Astrocyte (in vitro differentiated cells and primary cell): ENCODE measurements at regions not wholly inside any gene's neighbourhood (a gene's known extent, or its start where the extent isn't known, plus 50 kb on each side); places are given as distances from the start of the nearest gene placed in this dataset.

Experiments
- DNase-seq: peaks from one replicate; pipeline ENCODE4 v3.0.0-alpha.2; 2010; ENCODE audit warnings: low read depth
- FAIRE-seq: peaks from 2 replicates; lab custom pipeline; 2011; peaks lifted over from hg19 to GRCh38; lab: Jason Lieb, UNC
- H2AFZ ChIP-seq: 2 replicates; pipeline ENCODE4 v1.6.0; 2012; ENCODE audit warnings: low read depth, low read length, inconsistent platforms
- H3K27ac ChIP-seq: 2 replicates; pipeline ENCODE4 v1.5.1; 2011; ENCODE audit warnings: low read depth, low read length, inconsistent platforms
- H3K27me3 ChIP-seq: 2 replicates; pipeline ENCODE4 v1.6.0; 2011; ENCODE audit warnings: low read length, inconsistent platforms; ENCODE audit not compliant: insufficient read depth
- H3K36me3 ChIP-seq: 2 replicates; pipeline ENCODE4 v1.5.1; 2011; ENCODE audit warnings: low read length, inconsistent platforms; ENCODE audit not compliant: insufficient read depth
- H3K4me1 ChIP-seq: 2 replicates; pipeline ENCODE4 v1.5.1; 2011; ENCODE audit warnings: low read length, inconsistent platforms; ENCODE audit not compliant: insufficient read depth
- H3K4me2 ChIP-seq: 2 replicates; pipeline ENCODE4 v1.6.0; 2012; ENCODE audit warnings: low read length, inconsistent platforms
- H3K4me3 ChIP-seq: 2 replicates; pipeline ENCODE4 v1.5.1; 2011; ENCODE audit warnings: low read depth, mild to moderate bottlenecking, low read length, inconsistent platforms; ENCODE audit not compliant: insufficient read depth
- H3K79me2 ChIP-seq: 2 replicates; pipeline ENCODE4 v1.6.0; 2012; ENCODE audit warnings: mild to moderate bottlenecking, low read length, inconsistent platforms; ENCODE audit not compliant: insufficient read depth
- H3K9ac ChIP-seq: 2 replicates; pipeline ENCODE4 v1.6.0; 2012; ENCODE audit warnings: mild to moderate bottlenecking, low read length, inconsistent platforms
- H3K9me3 ChIP-seq: 2 replicates; pipeline ENCODE4 v1.5.1; 2012; ENCODE audit warnings: low read depth, mild to moderate bottlenecking, low read length, inconsistent platforms; ENCODE audit not compliant: insufficient read depth
- H4K20me1 ChIP-seq: 2 replicates; pipeline ENCODE4 v1.6.0; 2012; ENCODE audit warnings: low read length, inconsistent platforms; ENCODE audit not compliant: insufficient read depth
- H3K27ac Mint-ChIP-seq: one replicate; pipeline ENCODE4 v1.8.0; 2021; ENCODE audit warnings: mild to moderate bottlenecking, mixed read lengths; ENCODE audit not compliant: unreplicated experiment
- H3K27me3 Mint-ChIP-seq: one replicate; pipeline ENCODE4 v1.8.0; 2021; ENCODE audit warnings: low read depth, mixed read lengths; ENCODE audit not compliant: unreplicated experiment
- H3K36me3 Mint-ChIP-seq: one replicate; pipeline ENCODE4 v1.8.0; 2021; ENCODE audit warnings: low read depth, mixed read lengths; ENCODE audit not compliant: unreplicated experiment
- H3K4me1 Mint-ChIP-seq: one replicate; pipeline ENCODE4 v1.8.0; 2021; ENCODE audit warnings: low read depth, mixed read lengths; ENCODE audit not compliant: unreplicated experiment
- H3K4me3 Mint-ChIP-seq: one replicate; pipeline ENCODE4 v1.8.0; 2021; ENCODE audit warnings: mild to moderate bottlenecking, moderate library complexity, mixed read lengths; ENCODE audit not compliant: unreplicated experiment
- H3K9me3 Mint-ChIP-seq: one replicate; pipeline ENCODE4 v1.8.0; 2021; ENCODE audit warnings: mild to moderate bottlenecking, mixed read lengths; ENCODE audit not compliant: unreplicated experiment
- CTCF ChIP-seq: IDR thresholded peaks from 2 replicates; pipeline ENCODE4 v1.5.1; 2011; ENCODE audit warnings: low read depth, mild to moderate bottlenecking, inconsistent platforms, low read length, moderate library complexity; ENCODE audit not compliant: insufficient read depth
- EZH2 ChIP-seq: IDR thresholded peaks from 2 replicates; pipeline ENCODE4 v1.6.1; 2012; ENCODE audit warnings: mild to moderate bottlenecking, low read length, inconsistent platforms; ENCODE audit not compliant: insufficient read depth

GRCh38 chr7:84492098-84493034 lies 297.8 kb upstream of the SEMA3A start:
- Mint-ChIP-seq H3K9me3 (no peaks in the 10 kb centered on the region), H3K4me1 (no peaks in the 10 kb centered on the region), H3K36me3 (no peaks in the 10 kb centered on the region), H3K27me3 (no peaks in the 10 kb centered on the region), H3K27ac (no peak overlapping the region), H3K4me3 (no peak overlapping the region)
- Histone ChIP-seq H2AFZ (no peak overlapping the region), H3K27ac (no peak overlapping the region), H3K9ac (no peak overlapping the region), H3K4me1 (no peaks in the 10 kb centered on the region), H3K27me3 (no peaks in the 10 kb centered on the region), H3K36me3 (no peaks in the 10 kb centered on the region), H3K9me3 (no peaks in the 10 kb centered on the region), H3K4me3 (no peak overlapping the region), H4K20me1 (no peaks in the 10 kb centered on the region), H3K79me2 (no peaks in the 10 kb centered on the region), H3K4me2 (no peak overlapping the region)
- TF ChIP-seq EZH2 (no peak), CTCF (no peak)
- FAIRE-seq (peak; percentile 45), DNase-seq (no peak)

- H3K79me2 ChIP-seq = no peaks in the 10 kb centered on the region
- H2AFZ ChIP-seq = no peak overlapping the region
- no peaks in the 10 kb centered on the region for H3K27me3 Mint-ChIP-seq
- no peak overlapping the region for H3K27ac Mint-ChIP-seq
- no peak overlapping the region for H3K27ac ChIP-seq
- H3K36me3 Mint-ChIP-seq = no peaks in the 10 kb centered on the region
- no peaks in the 10 kb centered on the region for H3K27me3 ChIP-seq
- no peak overlapping the region for H3K4me3 ChIP-seq
- no peak overlapping the region for H3K9ac ChIP-seq
- peak; percentile 44 for DNase-seq
- H3K4me2 ChIP-seq = no peak overlapping the region
- no peaks in the 10 kb centered on the region for H3K9me3 Mint-ChIP-seq
- no peaks in the 10 kb centered on the region for H3K36me3 ChIP-seq
- peak; percentile 90 for FAIRE-seq
- H4K20me1 ChIP-seq = no peaks in the 10 kb centered on the region
- H3K4me3 Mint-ChIP-seq = no peak overlapping the region
- H3K4me1 Mint-ChIP-seq = no peaks in the 10 kb centered on the region
- TF ChIP-seq CTCF = peak; percentile 12
- no peak for TF ChIP-seq EZH2
- H3K9me3 ChIP-seq = no peaks in the 10 kb centered on the region
- H3K4me1 ChIP-seq = no peaks in the 10 kb centered on the region
Observed at GRCh38 chr7:84490661-84491060, 296.1 kb upstream of the SEMA3A start.

- H3K9me3 ChIP-seq = no peaks in the 10 kb centered on the region
- no peaks in the 10 kb centered on the region for H3K27me3 Mint-ChIP-seq
- no peaks in the 10 kb centered on the region for H3K4me1 ChIP-seq
- no peak overlapping the region for H3K9ac ChIP-seq
- no peaks in the 10 kb centered on the region for H3K36me3 ChIP-seq
- peak; percentile 1 for DNase-seq
- H3K36me3 Mint-ChIP-seq = no peaks in the 10 kb centered on the region
- no peaks in the 10 kb centered on the region for H4K20me1 ChIP-seq
- H2AFZ ChIP-seq = no peak overlapping the region
- no peak overlapping the region for H3K4me3 ChIP-seq
- no peak overlapping the region for H3K27ac Mint-ChIP-seq
- H3K79me2 ChIP-seq = no peaks in the 10 kb centered on the region
- TF ChIP-seq CTCF = no peak
- no peak for TF ChIP-seq EZH2
- H3K27me3 ChIP-seq = no peaks in the 10 kb centered on the region
- peak; percentile 23 for FAIRE-seq
- no peaks in the 10 kb centered on the region for H3K4me1 Mint-ChIP-seq
- H3K27ac ChIP-seq = no peak overlapping the region
- H3K4me3 Mint-ChIP-seq = no peak overlapping the region
- H3K9me3 Mint-ChIP-seq = no peaks in the 10 kb centered on the region
- H3K4me2 ChIP-seq = no peak overlapping the region
Observed at GRCh38 chr7:84484502-84485079, 290.0 kb upstream of the SEMA3A start.
